ENCODE measurements at regions not wholly inside any gene's neighbourhood (a gene's known extent, or its start where the extent isn't known, plus 50 kb on each side); places are given as distances from the start of the nearest gene placed in this dataset.

DNA sequence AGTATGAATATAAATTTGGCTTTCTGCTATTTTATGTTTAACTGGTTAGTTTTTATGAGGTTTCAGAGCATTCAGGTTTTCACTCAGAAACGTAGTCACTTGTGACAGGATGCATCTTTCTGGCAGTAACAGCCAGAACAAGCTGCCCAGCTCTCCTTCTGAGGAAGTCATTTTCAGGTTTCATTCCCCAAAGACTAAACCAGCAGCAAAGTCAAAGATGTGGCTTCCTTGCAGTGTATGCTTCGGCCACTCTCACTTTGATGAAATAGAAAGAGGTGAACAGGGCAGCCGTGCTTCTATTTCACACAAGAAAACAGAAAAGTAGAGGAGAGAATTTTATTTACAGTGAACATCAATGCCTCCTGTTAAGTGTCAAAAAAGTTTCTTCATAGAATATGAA lies 469.1 kb downstream of the BTBD3 start:
- intact Hi-C loops (cut with micrococcal nuclease) (no loop called here), dilution Hi-C loops (cut with MboI; ENCODE audit: extremely low pct_ligation_motif_present, low sequenced_read_pairs) (no loop called here)
- ChIA-PET CTCF (no interaction called here), POLR2A (no interaction called here)
- Histone ChIP-seq H3K9me1 (replicated peaks; ENCODE audit: control insufficient read depth, extremely low read depth, insufficient read depth, low read length) (no peaks in the 10 kb centered on the region), H3K4me3 (replicated peaks in 1 of 3; ENCODE audit: insufficient read depth in 1 of 3, low read depth in 1 of 3, low read length in 3 of 3) (no peak overlapping the region), H3K9ac (replicated peaks; ENCODE audit: extremely low read depth, insufficient read depth, low read length) (no peak overlapping the region), H4K20me1 (replicated peaks; ENCODE audit: control insufficient read depth, extremely low read depth, insufficient read depth, low read length) (no peaks in the 10 kb centered on the region), H3K4me2 (ENCODE audit: insufficient read depth, low read length) (no peak overlapping the region), H3K9me3 (replicated peaks; ENCODE audit: control insufficient read depth, insufficient read depth, low read length) (peaks cover 3% of the 10 kb centered on the region), H3K27ac (ENCODE audit: insufficient read depth, low read depth, low read length) (no peak overlapping the region), H3K27me3 (ENCODE audit: control insufficient read depth in 2 of 2, insufficient read depth in 2 of 2, low read length in 2 of 2) (no peaks in the 10 kb centered on the region), H2AFZ (ENCODE audit: low read depth, low read length) (no peak overlapping the region), H3K79me2 (ENCODE audit: control insufficient read depth, insufficient read depth, low read length) (no peaks in the 10 kb centered on the region), H3K36me3 (ENCODE audit: control insufficient read depth in 2 of 2, extremely low read depth in 1 of 2, insufficient read depth in 2 of 2, low read length in 2 of 2) (no peaks in the 10 kb centered on the region), H3K4me1 (ENCODE audit: control insufficient read depth, extremely low read depth, insufficient read depth, low read length) (no peaks in the 10 kb centered on the region)
- no peak for FAIRE-seq
- TF ChIP-seq GATA2 (IDR thresholded peaks at IDR 0.05; ENCODE audit: insufficient read depth, insufficient read length, low read depth, low read length): no peak
- TF ChIP-seq FOS (IDR thresholded peaks at IDR 0.05; ENCODE audit: borderline replicate concordance, insufficient read depth, low read length): no peak
- no peak for TF ChIP-seq POLR2AphosphoS5 (IDR thresholded peaks at IDR 0.05; ENCODE audit: insufficient read depth, low read depth, low read length)
- no peak for TF ChIP-seq JUN (IDR thresholded peaks at IDR 0.05; ENCODE audit: borderline replicate concordance, insufficient read depth, insufficient read length, low read depth)
- TF ChIP-seq EZH2 (IDR thresholded peaks at IDR 0.05; ENCODE audit: borderline replicate concordance, low read depth, low read length, severe bottlenecking): no peak
- TF ChIP-seq, protein P1, sequence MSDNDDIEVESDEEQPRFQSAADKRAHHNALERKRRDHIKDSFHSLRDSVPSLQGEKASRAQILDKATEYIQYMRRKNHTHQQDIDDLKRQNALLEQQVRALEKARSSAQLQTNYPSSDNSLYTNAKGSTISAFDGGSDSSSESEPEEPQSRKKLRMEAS (IDR thresholded peaks at IDR 0.05; ENCODE audit: insufficient read depth, insufficient read length): no peak
- TF ChIP-seq, protein P2, sequence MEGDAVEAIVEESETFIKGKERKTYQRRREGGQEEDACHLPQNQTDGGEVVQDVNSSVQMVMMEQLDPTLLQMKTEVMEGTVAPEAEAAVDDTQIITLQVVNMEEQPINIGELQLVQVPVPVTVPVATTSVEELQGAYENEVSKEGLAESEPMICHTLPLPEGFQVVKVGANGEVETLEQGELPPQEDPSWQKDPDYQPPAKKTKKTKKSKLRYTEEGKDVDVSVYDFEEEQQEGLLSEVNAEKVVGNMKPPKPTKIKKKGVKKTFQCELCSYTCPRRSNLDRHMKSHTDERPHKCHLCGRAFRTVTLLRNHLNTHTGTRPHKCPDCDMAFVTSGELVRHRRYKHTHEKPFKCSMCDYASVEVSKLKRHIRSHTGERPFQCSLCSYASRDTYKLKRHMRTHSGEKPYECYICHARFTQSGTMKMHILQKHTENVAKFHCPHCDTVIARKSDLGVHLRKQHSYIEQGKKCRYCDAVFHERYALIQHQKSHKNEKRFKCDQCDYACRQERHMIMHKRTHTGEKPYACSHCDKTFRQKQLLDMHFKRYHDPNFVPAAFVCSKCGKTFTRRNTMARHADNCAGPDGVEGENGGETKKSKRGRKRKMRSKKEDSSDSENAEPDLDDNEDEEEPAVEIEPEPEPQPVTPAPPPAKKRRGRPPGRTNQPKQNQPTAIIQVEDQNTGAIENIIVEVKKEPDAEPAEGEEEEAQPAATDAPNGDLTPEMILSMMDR (IDR thresholded peaks at IDR 0.05; ENCODE audit: extremely low read depth in 1 of 2, insufficient read depth in 1 of 2, low read depth in 1 of 2, low read length in 2 of 2): no peak
- no TSS peak for BruUV-seq (replicated peaks)
- DNase-seq (ENCODE audit: low read depth, low spot score): no peak
